GM12872 (cell line): ENCODE measurements at regions not wholly inside any gene's neighbourhood (a gene's known extent, or its start where the extent isn't known, plus 50 kb on each side); places are given as distances from the start of the nearest gene placed in this dataset.

ENCODE experiments used
- CTCF ChIP-seq: IDR thresholded peaks from 3 replicates; pipeline ENCODE4 v1.5.1; 2011; ENCODE audit warnings: low read depth, mild to moderate bottlenecking, low read length, moderate library complexity; ENCODE audit not compliant: insufficient read depth

DNA sequence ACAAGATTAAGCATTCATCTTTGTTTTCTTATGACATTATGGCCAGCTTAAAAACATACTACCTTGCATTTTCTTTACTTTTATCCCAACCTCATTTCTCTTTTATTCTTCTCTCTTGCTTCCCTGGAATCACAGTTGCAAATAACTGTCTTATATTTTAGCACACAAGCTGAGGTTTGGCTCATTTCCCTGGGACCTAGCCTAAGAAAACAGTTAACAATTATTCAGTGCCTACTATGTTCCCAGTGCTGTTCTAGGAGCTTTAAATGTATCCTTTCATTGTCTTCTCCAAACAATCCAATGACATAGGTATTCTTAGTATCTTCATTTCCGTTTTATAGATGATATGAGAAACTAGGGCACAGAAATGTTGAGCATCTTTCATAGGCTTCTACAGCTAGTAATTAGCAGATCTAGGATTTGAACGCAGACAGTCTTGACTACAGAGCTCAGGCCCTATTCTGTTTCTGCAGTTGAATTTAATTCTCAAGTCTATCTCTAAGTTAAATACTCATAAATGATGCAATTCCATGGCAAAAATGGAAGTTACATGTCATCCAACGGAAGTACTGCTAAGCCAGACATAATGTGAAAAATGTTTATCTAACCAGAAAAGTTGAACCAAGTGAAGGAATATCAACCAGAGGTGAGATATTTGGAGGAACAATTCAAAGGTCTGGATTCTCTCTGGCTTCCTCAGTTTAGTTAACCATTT, 52.3 kb upstream of the MTAP start:
- TF ChIP-seq CTCF: no peak

GRCh38 chr9:21751998-21752397, 50.4 kb upstream of the MTAP start:
- no peak for TF ChIP-seq CTCF
